ENCODE measurements at regions not wholly inside any gene's neighbourhood (a gene's known extent, or its start where the extent isn't known, plus 50 kb on each side); places are given as distances from the start of the nearest gene placed in this dataset.
"Not testable (repeated sequence)": the region's sequence is repeated elsewhere in the genome, so short reads cannot be mapped to it uniquely, and the experiment has no call there.

DNA sequence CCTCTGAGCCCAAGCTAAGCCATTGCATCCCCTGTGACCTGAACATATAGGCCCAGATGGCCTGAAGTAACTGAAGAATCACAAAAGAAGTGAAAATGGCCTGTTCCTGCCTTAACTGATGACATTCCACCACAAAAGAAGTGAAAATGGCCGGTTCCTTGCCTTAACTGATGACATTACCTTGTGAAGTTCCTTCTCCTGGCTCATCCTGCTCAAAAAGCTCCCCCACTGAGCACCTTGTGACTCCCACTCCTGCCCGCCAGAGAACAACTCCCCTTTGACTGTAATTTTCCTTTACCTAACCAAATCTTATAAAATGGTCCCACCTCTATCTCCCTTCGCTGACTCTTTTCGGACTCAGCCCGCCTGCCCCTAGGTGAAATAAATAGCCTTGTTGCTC, 399.5 kb upstream of the ZNF804A start:
- not testable (repeated sequence) for TF ChIP-seq CTCF, POLR2A (IDR thresholded peaks at IDR 0.05)

All from thyroid gland (tissue), 4 donors.